Eye (tissue), 1 donor: ENCODE measurements at regions not wholly inside any gene's neighbourhood (a gene's known extent, or its start where the extent isn't known, plus 50 kb on each side); places are given as distances from the start of the nearest gene placed in this dataset.

Experiments
- DNase-seq: peaks from one replicate; pipeline ENCODE4 v3.0.0-alpha.2; 2015

- DNase-seq, result no peak
Measured at GRCh38 chr2:41924709-41925408, 123.0 kb upstream of the PKDCC start.

- no peak for DNase-seq
Measured at GRCh38 chr2:41925712-41926111, 122.1 kb upstream of the PKDCC start.

- no peak for DNase-seq
Measured at GRCh38 chr2:41926614-41927580, 120.9 kb upstream of the PKDCC start.

DNA sequence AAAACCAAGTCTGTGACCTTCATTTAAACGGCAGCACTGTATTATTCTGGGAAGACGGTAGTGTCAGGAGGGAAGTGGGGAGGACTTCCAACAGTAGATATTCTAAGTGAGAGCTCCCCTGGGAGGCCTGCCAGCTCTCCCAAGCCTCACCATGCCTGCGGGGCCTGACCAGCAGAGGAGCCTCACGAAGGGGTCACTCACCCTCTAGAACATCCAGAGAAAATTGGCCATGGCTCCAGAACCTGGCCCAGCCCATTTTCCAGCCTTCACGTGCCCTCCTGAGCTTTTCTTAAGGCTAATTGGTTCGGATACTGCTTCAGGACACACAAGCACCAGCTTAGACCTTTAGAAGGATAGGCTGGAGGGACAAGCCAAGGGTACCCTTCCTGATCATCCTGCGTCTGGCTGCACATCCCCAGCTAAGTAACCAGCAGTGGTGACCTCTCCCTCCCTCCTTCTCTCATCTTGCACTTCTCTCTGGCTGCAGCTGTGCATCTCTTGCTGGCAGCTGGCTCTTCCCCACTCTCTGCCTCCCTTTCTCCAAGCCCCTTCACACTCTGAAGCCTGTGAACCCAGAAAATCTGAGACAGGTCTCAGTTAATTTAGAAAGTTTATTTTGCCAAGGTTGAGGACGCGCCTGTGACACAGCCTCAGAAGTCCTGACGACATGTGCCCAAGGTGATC is 120.1 kb upstream of the PKDCC start:
- no peak for DNase-seq

DNA sequence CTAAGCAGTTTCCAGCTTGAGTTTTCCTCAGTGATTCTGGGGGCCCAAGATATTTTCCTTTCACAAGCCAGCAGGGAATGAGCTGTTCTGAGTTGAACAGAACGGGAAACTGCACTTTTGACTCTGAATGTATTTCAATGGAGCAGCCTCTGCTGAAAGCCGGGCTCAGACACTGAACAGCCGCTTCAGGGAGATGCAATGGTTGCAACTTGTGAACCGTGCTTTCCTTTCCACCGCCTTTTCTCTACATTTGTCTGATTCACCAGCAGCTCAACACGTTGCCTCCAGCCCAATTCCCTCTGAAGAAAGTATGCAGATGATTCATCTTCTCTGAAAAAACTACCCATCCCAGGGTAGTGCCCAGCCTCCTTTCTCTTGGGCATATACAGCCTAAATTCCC is 119.3 kb upstream of the PKDCC start:
- no peak for DNase-seq

DNA sequence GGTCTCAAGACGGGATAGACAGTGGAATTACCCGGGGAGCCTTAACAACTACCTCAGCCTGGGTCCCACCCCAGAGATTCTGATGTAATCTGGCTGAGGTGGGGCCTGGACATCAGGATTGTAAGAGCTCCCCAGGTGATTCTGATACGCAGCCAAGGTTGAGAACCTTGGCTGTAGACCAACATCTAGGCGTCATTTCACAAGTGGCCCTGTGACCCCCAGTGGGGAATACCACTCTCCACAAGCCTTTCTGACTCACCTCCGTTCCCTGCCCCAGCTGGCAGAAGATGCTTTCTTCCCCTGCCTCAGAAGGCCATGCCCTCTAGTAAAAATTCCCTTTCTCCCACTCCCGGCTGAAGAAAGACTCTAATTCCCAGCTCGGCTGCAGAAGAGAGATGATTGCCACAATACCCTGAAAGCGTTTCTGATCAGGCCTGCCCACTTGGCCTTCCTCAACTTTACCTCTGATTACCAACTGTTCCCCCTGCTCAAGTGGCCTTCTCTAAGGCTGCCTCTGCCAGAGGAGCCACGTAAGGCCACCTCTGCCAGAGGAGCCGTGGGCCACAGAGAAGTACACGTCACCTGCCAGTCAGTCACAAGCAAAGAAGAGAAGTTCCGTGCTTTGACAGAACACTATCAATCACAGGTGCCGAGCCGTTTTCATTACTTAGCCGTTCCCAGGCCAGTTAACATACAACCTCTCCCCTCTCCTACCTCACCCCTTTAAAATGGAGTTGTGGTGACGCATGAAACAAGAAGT is 116.8 kb upstream of the PKDCC start:
- no peak for DNase-seq

- DNase-seq, result peak; percentile 92
Measured at GRCh38 chr2:41932241-41933045, 115.4 kb upstream of the PKDCC start.

GRCh38 chr2:41933046-41933420 is 114.8 kb upstream of the PKDCC start:
- peak; percentile 52 for DNase-seq

- peak; percentile 45 for DNase-seq
Measured at GRCh38 chr2:41933585-41934320, 114.1 kb upstream of the PKDCC start.

- peak; percentile 51 for DNase-seq
Measured at GRCh38 chr2:41934329-41934958, 113.4 kb upstream of the PKDCC start.

GRCh38 chr2:41935002-41935401 is 112.8 kb upstream of the PKDCC start:
- no peak for DNase-seq

DNA sequence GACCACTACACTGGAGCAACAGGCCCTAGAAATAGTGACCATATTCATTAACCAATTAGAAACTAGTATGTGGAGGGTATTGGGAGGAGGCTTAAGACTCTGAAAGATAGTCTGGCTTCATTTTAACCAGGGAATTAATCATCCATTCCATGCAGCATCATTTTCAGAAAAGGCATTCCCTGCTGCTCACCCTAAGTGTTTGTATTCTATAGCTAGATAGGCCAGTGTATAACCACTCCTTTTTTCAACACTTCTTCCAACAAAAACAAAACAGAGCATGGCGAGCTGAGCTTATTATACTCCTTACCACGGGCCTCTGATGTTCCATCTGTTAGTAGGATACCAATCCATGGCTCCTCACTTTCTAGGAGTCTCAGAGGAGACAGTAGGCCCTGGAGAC is 112.0 kb upstream of the PKDCC start:
- no peak for DNase-seq

DNA sequence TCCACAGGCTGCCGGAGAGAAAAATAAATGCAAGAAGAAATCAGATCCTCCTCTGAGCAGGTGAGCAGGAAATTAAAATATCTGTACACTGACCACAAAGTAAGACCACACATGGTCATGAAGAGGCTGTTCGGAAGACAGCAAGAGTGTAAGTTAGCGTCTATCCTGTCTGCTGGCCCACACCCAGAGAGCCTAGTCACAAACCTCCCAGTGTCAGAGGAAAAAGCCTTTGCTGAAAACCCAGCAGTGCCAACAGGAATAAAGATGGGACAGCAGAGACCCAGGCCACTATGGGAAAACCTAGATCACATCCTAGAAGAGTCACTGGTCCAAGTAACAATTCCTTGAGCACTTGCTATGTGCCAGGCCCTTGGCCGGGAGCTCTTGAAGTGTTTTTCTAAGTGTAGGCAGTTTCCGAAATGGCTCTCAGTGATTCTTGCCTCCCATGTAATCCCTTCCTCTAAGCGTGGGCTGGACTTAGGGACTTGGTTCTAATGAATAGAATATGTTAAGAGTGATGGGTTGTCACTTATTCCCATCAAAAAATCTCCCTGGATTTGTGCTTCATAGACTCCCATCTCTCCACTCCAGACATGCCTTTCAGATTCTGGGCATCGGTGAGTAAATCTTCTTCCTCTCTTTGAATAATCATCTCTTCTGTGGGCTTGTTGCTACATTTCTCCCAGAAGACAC is 110.9 kb upstream of the PKDCC start:
- DNase-seq, result no peak

DNA sequence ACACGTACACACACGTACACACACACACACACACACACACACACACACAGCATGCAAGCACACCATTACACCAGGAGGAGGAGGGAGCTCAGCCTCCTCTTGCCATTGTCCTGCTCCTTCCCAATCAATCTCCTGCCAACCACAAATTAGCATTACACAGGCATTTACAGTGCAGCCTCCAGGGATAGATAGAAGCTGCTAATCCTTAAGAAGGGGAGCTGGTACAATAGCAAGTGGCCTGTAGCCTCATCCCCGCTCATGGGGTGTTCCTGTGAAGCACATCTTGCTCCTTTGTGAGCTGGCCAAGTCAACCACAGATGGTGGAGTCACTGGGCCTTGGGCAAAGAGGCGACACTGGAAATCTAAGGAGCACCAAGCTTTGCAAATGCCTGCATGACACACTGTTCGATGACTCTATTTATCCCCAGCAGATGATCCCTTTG is 110.3 kb upstream of the PKDCC start:
- peak; percentile 79 for DNase-seq

GRCh38 chr2:41937921-41938708 is 109.7 kb upstream of the PKDCC start:
- peak; percentile 50 for DNase-seq

DNA sequence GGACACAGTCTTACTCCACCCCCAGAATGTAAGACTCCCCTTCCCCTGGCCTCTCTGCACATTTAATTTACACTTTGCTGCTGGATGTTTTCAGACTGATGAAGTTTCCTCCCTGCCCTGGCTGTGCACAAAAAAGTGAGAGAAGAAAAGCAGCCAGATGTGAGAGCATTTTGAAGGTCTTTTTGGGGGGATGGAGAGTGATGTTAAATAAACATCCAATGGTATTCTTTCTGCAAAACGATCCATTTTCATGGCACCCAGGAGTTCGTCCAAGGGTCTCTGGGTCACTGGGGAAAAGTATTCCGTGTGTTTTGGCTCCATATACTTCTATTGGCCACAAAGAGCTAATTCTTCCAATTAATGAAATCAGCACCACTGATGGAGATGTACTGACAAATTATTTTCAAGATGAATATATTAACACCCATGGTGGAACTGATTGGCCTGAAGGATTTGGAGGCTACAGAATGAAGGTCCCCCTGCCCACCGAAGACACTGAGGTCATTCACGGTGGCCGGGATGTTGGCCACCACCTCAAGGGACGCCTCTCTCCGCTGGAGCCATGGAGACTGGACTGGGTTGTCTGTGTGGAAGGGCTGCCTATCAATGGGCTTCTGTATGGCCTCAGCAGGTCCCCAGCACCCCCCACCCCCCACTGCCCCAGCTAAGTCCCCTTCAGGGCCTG is 107.6 kb upstream of the PKDCC start:
- peak; percentile 58 for DNase-seq

DNA sequence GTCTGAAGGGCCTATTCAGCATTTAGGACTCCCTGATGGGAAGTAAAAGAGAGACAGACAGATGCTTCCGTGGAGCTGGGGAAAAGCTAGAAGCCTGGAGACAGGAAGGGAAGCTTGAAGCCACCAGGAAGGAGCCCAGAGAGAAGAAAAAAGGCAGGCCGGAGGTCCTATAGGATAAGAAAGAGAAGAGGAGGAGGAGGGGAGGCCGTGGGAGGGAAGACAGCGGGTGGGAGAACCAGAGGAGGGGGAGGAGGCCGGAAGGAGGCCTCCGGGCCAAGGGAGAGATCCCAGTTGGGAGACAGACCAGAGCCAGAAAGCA is 107.1 kb upstream of the PKDCC start:
- DNase-seq, result peak; percentile 39

GRCh38 chr2:41941831-41942230 is 106.0 kb upstream of the PKDCC start:
- DNase-seq, result no peak

DNA sequence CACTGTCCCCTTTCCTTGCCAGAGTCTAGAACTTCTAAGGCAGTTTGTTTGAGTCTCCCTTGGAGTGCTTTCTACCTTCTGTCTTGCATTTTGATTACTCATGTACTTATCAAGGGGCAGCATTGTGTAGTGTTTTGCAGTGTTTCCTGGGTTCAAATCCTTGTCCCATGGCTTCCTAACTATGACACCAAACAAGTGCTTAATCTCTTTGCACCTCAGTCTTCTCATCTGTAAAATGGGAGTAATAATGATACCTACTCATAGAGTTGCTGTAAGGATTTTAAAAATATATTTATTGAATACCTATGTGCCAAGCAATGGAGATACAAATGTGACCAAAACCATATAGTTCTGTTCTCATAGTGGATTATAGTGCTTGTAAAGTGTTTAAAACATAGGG is 105.5 kb upstream of the PKDCC start:
- no peak for DNase-seq
